NCI-H82 treated with DMSO at 0.1 percent for 48 hours (cell line): ENCODE measurements at regions not wholly inside any gene's neighbourhood (a gene's known extent, or its start where the extent isn't known, plus 50 kb on each side); places are given as distances from the start of the nearest gene placed in this dataset.
"Not testable (repeated sequence)": the region's sequence is repeated elsewhere in the genome, so short reads cannot be mapped to it uniquely, and the experiment has no call there.

Experiments
- DNase-seq: peaks from one replicate; lab custom pipeline; 2025; ENCODE audit not compliant: unreplicated experiment; lab: John Stamatoyannopoulos, UW

DNA sequence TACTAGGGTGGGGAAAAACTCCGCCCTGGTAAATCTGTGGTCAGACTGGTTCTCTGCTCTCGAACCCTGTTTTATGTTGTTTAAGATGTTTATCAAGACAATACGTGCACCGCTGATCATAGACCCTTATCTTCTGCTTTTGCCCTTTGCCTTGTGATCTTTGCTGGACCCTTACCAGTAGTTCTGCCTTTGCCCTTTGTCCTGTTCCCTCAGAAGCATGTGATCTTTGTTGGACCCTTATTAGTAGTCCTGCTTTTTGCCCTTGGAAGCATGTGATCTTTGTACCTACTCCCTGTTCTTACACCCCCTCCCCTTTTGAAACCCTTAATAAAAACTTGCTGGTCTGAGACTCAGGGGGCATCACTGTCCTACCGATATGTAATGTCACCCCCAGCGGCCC is 64.3 kb upstream of the EEF2KMT start:
- DNase-seq, result not testable (repeated sequence)

DNA sequence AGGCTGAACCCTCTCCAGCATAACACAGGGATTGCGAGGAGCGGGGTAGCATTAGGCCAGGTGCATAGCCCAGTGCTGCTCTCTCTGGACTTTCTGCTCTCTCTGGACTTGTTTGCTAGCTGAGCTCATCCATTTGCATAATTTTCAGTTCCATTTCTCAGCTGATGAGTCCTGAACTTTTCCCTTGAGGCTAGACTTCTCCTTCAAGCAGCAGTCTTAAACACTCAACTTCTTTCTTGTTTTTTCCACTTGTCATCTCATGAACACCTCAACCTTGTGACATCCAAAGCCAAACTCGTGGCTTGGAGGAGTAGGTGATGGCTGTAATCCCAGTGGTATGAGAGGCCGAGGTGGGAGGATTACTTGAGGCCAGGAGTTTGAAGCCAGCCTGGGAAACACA is 62.4 kb upstream of the EEF2KMT start:
- DNase-seq, result not testable (repeated sequence)

DNA sequence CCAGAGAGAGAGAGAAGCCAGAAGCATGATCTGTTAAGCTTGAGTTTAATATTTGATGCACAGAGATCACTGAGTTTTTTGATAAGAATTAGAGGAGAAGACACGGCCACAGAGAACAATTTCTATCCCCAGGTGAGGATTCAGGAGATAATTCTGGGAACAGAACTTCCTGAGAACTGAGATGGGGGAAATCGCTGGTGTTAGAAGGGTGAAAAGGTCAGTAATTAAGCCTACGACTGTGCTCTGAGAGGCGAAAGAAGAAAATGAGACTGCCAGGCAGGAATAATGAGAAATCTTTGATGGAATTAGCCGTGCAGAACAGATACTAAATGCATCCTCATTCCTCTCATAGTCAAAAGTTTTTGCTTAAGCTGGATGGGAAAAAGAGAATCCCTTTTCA is 61.9 kb upstream of the EEF2KMT start:
- DNase-seq, result not testable (repeated sequence)

DNA sequence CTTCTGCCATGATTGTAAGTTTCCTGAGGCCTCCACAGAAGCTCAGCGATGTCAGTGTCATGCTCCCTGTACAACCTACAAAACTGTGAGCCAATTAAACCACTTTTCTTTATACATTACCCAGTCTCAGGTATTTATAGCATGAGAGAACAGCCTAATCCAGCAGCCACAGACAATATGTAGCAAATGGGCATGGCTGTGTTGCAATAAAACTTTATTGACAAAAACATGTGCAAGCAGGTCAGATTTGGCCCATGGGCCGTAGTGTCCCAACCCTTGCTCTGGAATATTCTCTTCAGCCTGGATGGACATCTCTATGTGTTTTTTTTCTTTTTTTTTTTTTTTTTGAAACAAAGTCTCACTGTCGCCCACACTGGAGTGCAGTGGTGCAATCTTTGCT is 60.9 kb upstream of the EEF2KMT start:
- DNase-seq, result no peak

DNA sequence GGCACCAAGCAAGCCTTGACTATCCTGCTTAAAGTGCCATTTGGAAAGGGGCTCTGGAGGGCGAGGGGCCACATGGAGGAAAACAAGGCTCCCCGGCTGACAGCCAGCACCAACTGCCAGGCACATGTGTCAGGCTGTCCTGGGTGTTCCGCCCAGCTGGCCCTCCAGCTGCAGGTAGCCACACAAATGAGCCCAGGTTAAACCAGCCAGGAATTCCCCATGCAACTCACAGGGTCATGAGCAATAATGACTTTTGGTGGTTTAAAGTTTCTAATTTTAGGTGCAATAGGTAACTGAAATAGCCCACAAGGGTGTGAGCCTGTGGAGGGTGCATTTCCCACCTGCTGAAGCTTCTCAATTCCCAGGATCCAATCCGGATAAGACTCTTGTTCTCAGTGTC is 58.9 kb upstream of the EEF2KMT start:
- not testable (repeated sequence) for DNase-seq

DNA sequence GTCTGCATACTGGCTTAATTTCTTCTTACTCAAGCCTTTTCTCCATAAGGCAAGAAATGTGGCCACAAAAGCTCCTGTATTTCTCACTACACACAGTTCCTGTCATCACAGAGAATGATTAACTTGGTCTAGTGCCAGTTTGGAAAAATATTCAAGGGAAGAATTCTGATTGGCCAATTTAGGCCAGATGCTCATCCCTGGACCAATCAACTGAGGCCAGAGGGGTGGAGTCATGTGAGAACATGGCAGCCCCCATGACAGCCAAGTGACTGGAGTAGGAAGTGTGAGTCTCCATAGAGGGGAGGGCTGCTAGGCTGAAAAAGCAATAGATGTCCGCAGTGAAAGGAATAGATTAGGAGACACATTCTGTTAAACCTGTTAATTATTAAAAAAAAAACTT is 56.4 kb upstream of the EEF2KMT start:
- DNase-seq, result not testable (repeated sequence)

DNA sequence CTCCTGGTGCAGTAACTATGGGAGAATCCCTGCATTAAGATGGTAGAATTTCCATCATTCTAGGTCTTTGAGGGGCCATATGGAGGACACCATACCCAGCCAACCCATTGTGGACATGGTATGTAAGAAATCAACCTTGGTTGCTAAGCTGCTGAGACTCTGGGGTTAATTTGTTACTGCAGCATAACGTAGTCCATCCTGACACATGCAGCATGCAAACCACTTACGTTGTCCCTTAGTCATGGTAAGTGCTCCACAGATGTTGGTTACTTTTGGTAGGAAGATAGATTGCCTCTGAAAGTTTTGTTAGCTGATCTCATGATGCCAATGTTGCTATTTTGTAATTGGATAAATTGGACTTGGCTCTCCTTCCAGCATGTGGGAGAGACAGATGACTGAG is 53.8 kb upstream of the EEF2KMT start:
- not testable (repeated sequence) for DNase-seq
